ENCODE measurements at regions not wholly inside any gene's neighbourhood (a gene's known extent, or its start where the extent isn't known, plus 50 kb on each side); places are given as distances from the start of the nearest gene placed in this dataset.

DNA sequence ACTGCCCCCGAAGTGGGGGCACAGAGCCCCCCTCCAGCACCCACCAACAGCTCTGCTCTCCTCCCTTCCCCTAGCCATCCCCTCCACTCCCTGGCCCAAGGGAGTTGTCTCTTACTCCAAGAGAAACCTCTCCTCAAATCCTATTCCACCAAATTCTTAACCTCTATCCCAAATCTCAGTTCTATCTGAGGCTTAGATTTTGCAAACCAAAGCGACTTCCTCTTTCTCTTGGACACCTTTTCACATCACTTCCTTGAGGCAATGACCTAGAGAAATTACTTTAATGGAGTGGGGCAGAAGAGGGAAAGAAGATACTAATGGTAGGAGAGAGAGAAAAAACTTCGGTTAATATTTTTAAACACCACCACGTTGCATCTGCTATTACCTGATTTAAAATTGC, 167.2 kb downstream of the SS18 start:
- TF ChIP-seq CEBPB (IDR thresholded peaks at IDR 0.05) = no peak
- TF ChIP-seq, protein P1, sequence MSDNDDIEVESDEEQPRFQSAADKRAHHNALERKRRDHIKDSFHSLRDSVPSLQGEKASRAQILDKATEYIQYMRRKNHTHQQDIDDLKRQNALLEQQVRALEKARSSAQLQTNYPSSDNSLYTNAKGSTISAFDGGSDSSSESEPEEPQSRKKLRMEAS (IDR thresholded peaks at IDR 0.05) = no peak

All from Ishikawa (cell line).